ENCODE measurements at regions not wholly inside any gene's neighbourhood (a gene's known extent, or its start where the extent isn't known, plus 50 kb on each side); places are given as distances from the start of the nearest gene placed in this dataset.

DNA sequence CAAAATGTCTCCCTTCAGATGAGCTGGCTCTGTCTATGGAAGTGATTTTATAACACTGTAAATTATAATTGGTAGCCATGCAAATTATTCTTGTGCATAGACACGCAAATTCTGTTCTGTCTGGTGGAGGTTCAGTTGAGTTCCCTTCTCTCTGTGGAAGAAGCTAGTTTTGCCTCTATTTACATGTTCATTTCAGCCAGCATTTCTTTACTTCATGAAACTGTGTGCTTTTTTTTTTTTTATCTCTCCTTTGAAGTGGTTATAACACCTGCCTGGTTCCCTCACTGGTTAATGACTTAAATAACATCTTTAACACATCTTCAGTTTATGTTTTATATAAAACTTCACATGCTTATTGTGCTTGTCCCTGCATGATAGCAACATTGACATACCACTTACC, 149.4 kb upstream of the FBXL7 start:
- DNase-seq: no peak
- intact Hi-C loops (cut with DNase I): no loop called here

DNA sequence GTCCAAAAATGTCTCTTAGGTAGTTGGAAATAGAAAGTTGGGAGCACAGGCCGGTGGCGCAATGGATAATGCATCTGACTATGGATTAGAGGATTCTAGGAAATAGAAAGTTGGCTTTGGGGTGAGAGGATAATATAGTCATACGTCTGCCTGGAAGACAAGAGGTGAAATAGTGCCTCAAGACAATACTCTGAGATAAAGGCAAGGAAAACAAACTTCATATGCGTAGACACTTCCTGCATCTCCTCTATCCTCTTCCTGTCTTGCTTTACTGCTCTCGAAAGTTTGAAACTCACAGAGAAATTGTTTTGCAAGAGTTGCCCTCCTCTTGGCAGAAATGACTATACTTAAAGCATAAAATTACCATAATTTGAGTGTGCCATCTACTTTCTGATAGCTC, 153.2 kb upstream of the FBXL7 start:
- intact Hi-C loops (cut with DNase I): no loop called here
- DNase-seq: no peak

- intact Hi-C loops (cut with DNase I): no loop called here
Measured at GRCh38 chr5:15344954-15345353, 155.0 kb upstream of the FBXL7 start.

GRCh38 chr5:15338546-15338945, 161.4 kb upstream of the FBXL7 start:
- intact Hi-C loops (cut with DNase I): no loop called here
- peak in 1 of 10 donors; percentile 74 for DNase-seq

More at GRCh38 chr5:15344954-15345353, 155.0 kb upstream of the FBXL7 start:
- DNase-seq: no peak

DNA sequence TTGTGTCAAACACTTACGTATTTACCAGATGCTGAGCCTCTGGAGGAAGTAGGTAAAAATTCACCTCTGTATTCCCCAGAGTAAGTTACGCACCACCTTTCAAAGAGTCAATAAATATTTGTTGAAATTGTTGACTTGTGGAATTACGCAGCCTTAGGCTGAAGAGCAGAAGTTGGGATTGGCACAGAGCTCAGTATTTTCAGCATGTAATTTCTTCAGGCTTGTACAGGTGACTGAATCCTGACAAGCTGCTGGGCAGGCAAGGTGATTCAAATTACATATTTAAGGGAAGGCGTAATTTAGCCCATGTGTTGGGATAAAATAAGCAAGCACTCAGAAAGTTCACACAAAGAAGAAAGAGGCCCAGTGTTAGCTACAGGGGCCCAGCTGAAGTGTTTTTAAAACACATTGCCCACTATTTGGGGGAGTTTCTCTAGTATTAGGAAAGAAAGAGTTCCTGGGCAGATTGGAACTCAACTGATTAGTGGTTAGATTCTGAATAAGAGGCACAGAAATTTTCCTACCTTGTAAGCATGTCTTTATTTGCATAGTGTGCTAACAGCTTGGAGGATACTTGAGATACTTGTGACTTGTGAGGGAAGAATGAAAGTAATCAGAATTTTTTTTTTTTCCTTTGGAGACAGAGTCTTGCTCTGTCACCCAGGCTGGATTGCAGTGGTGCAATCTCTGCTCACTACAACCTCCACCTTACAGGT, 165.3 kb upstream of the FBXL7 start:
- intact Hi-C loops (cut with DNase I): no loop called here
- DNase-seq: no peak

GRCh38 chr5:15333091-15333490, 166.9 kb upstream of the FBXL7 start:
- intact Hi-C loops (cut with DNase I): no loop called here
- no peak for DNase-seq

DNA sequence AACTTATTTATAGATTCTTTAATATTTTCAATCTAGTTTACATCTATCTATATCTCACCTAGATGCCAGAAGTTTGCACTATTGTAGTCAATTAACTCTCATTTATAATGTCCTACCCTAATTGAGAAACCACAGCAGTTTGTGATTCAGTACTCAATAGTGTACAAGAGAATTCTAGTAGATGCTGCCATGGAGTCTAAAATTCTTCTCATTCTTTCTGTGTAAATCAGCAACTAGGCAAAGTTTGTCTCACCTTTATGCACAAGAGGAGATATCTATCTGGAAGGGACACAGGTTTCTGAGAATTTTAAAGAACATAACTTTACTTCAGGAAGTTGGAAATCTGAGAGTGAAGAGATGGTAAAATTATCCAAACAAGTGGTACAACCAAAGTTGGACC, 173.0 kb upstream of the FBXL7 start:
- intact Hi-C loops (cut with DNase I): no loop called here
- DNase-seq: no peak

GRCh38 chr5:15326471-15326870, 173.5 kb upstream of the FBXL7 start:
- intact Hi-C loops (cut with DNase I): no loop called here

DNA sequence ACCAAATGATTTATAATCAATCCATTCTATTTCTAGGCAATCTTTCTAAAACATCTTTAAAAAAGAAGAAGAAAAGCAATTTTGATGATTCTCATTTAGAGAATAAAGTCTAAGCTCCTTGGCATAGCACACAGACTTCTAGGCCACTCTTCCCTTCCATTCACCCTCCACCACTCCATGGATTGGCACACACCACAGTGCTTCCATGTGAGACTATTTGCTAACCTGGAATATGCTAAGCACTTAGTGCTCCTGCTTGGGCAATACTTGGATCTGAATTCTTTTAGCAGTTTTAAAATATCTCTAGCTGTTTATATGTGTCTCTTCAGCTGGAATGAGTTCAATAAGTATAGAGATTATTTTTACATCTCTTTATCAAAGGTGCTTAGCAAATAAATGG, 177.6 kb upstream of the FBXL7 start:
- intact Hi-C loops (cut with DNase I): no loop called here
- no peak for DNase-seq

More at GRCh38 chr5:15326471-15326870, 173.5 kb upstream of the FBXL7 start:
- DNase-seq: no peak

DNA sequence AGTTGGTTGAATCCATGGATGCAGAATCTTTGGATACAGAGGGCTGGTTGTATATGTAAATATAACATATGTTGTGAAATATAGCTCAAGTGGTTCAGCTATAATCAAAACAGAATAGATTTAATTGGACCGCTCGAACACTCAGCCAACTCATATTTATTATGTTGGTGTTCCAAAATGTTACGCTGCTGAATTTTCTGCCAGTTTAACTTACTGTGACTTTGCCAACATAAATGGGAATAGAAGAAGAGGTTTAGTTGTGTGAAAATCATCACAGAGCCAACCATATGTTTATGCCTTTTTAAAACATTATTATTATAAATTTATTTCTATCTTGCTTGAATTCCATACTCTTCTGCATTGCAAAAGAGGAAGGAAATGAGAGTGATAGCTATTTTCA, 178.2 kb upstream of the FBXL7 start:
- no peak for DNase-seq
- intact Hi-C loops (cut with DNase I): no loop called here

DNA sequence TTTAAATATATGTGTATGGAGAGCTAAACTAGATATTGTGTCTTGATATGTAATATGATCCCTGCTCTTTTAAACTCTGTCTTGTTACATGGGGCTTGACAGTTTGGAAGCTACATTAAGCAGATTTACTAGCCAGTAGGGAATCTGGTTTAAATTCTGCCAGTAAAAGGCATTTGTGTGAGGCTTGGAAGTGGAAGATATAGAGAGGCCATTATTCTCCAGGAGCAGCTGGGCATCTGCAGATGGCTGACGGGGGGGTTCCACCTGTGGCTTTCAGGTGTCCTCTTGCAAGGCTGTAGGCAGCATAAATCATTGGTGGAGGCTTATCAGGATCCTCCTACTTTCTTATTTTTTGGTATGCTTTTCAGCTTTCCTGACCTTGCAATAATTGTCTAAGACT, 179.1 kb upstream of the FBXL7 start:
- intact Hi-C loops (cut with DNase I): no loop called here
- peak in 9 of 10 donors; percentile 11 to 94 (median 51) for DNase-seq

DNA sequence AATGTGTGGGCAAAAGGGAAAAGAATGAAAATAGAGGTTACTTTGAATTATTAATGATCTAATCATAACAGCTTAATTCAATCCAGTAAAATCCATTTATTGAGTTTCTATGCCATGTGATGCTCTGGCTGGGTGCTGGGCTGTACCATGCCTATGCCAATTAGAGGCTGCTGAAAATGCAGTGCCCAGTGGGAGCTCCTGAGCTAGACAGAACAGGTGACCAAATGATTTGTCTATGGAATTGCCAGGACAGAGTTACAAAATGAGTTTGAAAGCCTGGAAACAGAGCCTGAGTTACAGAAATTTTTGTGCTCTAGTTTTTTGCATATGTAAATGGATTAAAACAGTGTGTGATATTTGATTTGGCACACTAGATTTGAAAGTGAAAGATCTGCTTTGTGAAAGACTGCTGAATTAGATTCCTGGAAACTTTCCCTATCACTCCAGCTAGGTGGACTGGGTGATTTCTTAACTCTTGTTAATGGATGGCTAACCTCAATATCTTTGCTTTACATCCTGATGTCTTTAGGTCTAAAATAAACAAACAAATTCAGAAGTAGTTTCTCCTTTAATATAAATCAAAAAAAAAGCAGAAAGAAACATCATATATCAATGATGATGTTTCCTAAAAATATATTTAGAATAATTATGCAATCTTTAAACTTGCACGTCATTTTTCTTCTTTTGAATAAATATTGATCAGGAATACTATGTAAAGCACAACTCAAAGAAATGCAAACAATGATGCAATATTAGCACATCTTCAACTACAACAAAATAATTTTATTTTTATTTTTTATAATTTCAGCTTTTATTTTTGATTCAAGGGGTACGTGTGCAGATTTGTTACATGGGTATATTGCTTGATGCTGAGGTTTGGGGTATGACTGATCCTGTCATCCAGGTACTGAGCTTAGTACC, 194.8 kb upstream of the FBXL7 start:
- DNase-seq: no peak
- intact Hi-C loops (cut with DNase I): no loop called here

DNA sequence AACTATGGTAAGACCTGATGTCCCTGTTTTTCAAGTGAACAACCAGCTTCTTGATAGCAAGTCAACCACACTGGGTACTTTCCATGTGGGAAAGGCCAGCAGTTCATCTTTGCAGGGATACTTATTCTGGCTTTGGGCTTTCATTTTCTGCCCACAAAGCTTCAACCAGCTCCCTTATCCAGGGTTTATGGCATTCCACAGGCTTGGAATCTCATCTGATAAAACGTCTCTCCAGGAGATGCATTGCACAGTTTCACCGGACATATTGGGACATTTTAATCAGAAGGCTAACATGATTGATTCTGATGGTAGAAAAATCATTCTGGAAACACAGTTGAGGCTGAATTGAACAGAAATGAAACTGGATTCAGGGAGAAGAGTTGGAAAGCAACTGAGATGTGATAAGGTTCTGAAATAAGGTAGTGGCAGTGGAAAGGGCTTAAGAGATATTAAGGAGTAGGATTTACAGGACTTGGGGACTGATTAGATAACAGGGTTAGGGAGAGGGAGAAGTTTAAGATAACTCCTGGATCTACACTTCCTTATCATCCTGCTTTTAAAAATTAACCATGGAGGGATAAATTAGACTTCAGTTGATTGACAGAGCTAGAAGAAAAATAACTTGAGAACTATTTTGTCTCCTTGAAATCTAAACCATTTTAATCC, 195.8 kb upstream of the FBXL7 start:
- intact Hi-C loops (cut with DNase I): no loop called here

GRCh38 chr5:15300141-15300540, 199.8 kb upstream of the FBXL7 start:
- no peak for DNase-seq
- intact Hi-C loops (cut with DNase I): no loop called here

More for the DNA sequence above, 195.8 kb upstream of the FBXL7 start:
- DNase-seq: no peak

- DNase-seq: no peak
- intact Hi-C loops (cut with DNase I): no loop called here
Measured at GRCh38 chr5:15290953-15291352, 209.0 kb upstream of the FBXL7 start.

GRCh38 chr5:15286650-15287049, 213.3 kb upstream of the FBXL7 start:
- intact Hi-C loops (cut with DNase I): loop anchor here (5.0 kb wide), 1 partner anchor 506 kb away; no protein-coding TSS in a partner anchor
- DNase-seq: peak in 5 of 10 donors; percentile 13 to 75 (median 32)

DNA sequence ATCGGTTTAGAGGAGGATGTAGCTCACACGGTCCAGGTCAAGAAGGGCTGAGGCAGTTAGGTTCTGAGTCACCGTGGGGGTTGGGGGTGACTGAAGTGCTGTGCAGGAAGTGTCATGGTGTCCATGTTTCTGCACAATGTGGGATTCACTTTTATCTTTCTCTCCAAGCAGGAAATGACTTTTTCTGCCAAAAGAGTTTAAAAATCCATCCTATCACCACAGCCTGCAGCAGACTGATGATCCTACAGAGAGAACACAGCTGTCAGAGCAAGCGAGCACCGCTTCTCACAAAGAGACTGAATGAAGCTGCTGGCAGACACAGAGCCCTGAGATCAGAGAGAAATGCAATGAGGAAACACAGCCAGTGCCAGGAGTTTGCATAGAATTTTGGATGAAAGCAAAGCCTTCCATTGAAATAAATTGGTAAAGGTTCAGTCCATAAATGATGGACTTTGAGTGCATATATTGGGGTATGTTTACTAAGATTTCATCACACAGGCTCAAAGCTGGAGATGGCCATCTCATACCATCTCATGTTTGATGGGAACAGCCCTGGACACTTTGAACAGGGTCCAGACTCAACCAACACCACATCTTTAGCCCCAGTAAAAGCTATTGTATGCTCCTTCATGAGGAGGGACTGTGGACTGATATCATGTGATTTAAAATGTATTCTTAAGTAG, 213.9 kb upstream of the FBXL7 start:
- intact Hi-C loops (cut with DNase I): loop anchor here (5.0 kb wide), 1 partner anchor 506 kb away; no protein-coding TSS in a partner anchor

DNA sequence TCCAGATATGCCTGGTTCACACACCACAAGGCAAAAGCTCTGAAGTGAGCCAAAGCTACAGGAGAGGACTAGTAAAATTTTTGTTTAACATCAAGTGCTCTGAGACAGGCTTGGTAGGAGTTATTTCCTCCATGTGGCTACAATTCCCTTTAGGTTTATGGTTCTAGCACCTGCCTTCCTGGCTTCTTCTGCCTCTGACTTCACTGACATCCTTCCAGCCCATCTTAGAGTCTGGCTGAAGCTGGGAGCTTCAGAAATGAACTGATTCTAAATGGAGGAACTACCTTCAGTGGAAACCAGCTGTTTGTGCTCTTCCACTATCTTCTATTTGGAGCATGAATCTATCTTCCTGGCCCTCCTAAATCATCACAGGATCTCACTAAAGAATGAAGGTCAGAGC, 215.3 kb upstream of the FBXL7 start:
- intact Hi-C loops (cut with DNase I): loop anchor here (5.0 kb wide), 1 partner anchor 508 kb away; no protein-coding TSS in a partner anchor
- DNase-seq: no peak

More for the DNA sequence above, 213.9 kb upstream of the FBXL7 start:
- DNase-seq: peak in 2 of 10 donors; percentile 25 to 81

GRCh38 chr5:15283076-15283475, 216.9 kb upstream of the FBXL7 start:
- intact Hi-C loops (cut with DNase I): no loop called here
- no peak for DNase-seq

DNA sequence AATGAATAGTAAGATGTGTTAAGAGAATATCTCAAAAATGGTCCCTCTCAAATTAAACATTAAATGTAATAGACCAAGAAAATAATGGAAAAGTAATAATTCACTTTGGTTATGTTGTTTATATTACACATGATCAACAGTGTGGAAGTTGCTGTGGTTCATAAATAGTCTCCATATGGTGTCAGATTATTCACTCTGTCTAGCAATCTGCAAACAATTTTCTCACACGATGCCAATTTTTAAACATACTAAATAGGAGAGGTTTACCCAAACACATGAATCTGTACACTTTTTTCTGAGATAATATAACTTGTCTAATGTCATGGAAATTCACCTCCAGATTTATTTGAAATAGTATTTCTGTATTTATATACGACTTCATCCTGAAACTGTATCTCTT, 217.4 kb upstream of the FBXL7 start:
- intact Hi-C loops (cut with DNase I): no loop called here
- DNase-seq: no peak

All from posterior cingulate gyrus (tissue), 11 donors.